DOHH2 (cell line): ENCODE measurements at regions not wholly inside any gene's neighbourhood (a gene's known extent, or its start where the extent isn't known, plus 50 kb on each side); places are given as distances from the start of the nearest gene placed in this dataset.
"Not testable (repeated sequence)": the region's sequence is repeated elsewhere in the genome, so short reads cannot be mapped to it uniquely, and the experiment has no call there.

Experiments
- H3F3A ChIP-seq: fragments of 200-600 bp; sonication (generic), shearing (Covaris generic); 2 replicates; pipeline ENCODE4 v1.6.0; 2016; ENCODE audit warnings: antibody characterized with exemption, mild to moderate bottlenecking; ENCODE audit not compliant: control insufficient read depth, insufficient read depth
- H3K27ac ChIP-seq: fragments of 200-600 bp; sonication (generic); 2 replicates; pipeline ENCODE4 v1.5.1; 2014; ENCODE audit warnings: low read depth, mild to moderate bottlenecking, low read length, moderate library complexity
- H3K27me3 ChIP-seq: fragments of 200-600 bp; sonication (generic); 2 replicates; pipeline ENCODE4 v1.6.1; 2014; ENCODE audit warnings: mild to moderate bottlenecking, low read length, mixed read lengths; ENCODE audit not compliant: control insufficient read depth
- H3K36me3 ChIP-seq: fragments of 200-600 bp; sonication (generic); 2 replicates; pipeline ENCODE4 v1.6.1; 2014; ENCODE audit warnings: mild to moderate bottlenecking, low read length, moderate library complexity, mixed read lengths; ENCODE audit not compliant: control insufficient read depth
- H3K4me1 ChIP-seq: fragments of 200-600 bp; sonication (generic); 2 replicates; pipeline ENCODE4 v1.6.1; 2014; ENCODE audit warnings: mild to moderate bottlenecking, low read length, mixed read lengths; ENCODE audit not compliant: control insufficient read depth
- H3K4me2 ChIP-seq: fragments of 200-600 bp; sonication (generic); 2 replicates; pipeline ENCODE4 v1.6.0; 2014; ENCODE audit warnings: mild to moderate bottlenecking, low read length, moderate library complexity
- H3K4me3 ChIP-seq: fragments of 200-600 bp; sonication (generic); 2 replicates; pipeline ENCODE4 v1.5.1; 2014; ENCODE audit warnings: mild to moderate bottlenecking, low read length, mixed read lengths
- H3K79me2 ChIP-seq: fragments of 200-600 bp; sonication (generic); 2 replicates; pipeline ENCODE4 v1.6.1; 2014; ENCODE audit warnings: mild to moderate bottlenecking, low read length, mixed read lengths; ENCODE audit not compliant: control insufficient read depth
- H3K9me2 ChIP-seq: fragments of 200-600 bp; sonication (generic); replicated peaks from 2 replicates; pipeline ENCODE4 v1.6.1; 2014; ENCODE audit warnings: mild to moderate bottlenecking, low read length, mixed read lengths; ENCODE audit not compliant: control insufficient read depth
- H3K9me3 ChIP-seq: fragments of 200-600 bp; sonication (generic); 2 replicates; pipeline ENCODE4 v1.6.1; 2014; ENCODE audit warnings: antibody characterized with exemption, low read length, mixed read lengths; ENCODE audit not compliant: control insufficient read depth, insufficient read depth
- H4K20me1 ChIP-seq: fragments of 200-600 bp; sonication (generic); 2 replicates; pipeline ENCODE4 v1.6.0; 2014; ENCODE audit warnings: low read depth, mild to moderate bottlenecking, antibody characterized with exemption, low read length, moderate library complexity; ENCODE audit not compliant: control insufficient read depth, insufficient read depth
- EZH2phosphoT487 ChIP-seq: fragments of 200-600 bp; sonication (generic); IDR thresholded peaks from 2 replicates; pipeline ENCODE4 v1.6.1; 2017; ENCODE audit warnings: borderline replicate concordance, mild to moderate bottlenecking, antibody characterized with exemption, low read length, moderate library complexity, mixed read lengths
- TF ChIP-seq, protein P1 (sequence below): fragments of 200-600 bp; sonication (generic); IDR thresholded peaks from one replicate; pipeline ENCODE4 v1.5.1; 2014; ENCODE audit warnings: antibody characterized with exemption, mild to moderate bottlenecking, low read depth, low read length; ENCODE audit not compliant: poor library complexity, severe bottlenecking

DNA sequence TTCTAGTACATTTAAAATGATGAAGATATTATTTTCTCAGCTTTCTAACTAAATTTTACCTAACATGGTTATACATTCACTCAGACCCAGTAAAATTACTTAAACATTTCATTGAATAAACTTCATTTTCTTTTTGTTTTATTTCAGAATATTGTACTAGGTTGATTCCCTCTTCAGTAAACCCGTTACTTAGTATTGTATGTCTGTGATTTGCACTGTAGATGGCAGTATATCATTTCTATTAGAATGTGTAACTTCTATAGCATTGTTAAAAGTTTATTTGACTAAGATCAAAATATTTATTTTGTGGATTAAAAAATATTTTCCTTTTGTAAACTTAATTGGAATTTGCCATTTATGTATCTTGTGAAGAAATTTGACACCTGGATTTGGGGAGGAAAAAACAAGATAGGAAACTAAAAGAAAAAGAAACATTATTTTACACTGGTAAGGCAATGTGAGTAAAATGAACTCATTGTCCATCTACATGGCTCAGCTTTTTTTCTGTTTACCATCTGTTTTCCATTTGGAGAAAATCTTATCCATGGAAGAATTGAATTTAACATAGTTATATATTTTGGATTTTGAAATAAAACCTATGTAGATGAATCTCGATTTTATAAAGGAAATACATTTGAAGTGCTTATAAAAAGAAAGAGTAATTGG lies 145.6 kb upstream of the METTL14 start:
- not testable (repeated sequence) for H3K4me3 ChIP-seq, H3K9me3 ChIP-seq

DNA sequence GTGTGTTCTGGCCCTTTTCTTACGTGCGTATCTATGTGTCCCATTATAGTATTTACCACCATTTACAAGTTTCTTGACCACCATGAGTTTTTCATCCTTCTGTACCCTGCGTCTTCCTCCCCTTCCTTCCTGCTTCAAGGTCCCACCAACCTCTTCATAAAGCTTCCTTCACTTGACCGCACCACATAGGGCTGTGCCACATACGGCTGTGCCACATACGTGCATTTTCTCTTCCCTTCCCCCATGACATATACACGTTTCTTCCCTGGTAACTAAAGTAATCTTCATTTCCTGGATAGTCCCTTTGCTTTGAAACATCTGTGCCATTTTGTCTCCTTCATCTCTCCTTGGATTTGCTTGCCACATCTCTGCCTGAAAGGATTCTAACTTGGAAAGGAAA lies 128.6 kb upstream of the METTL14 start:
- H3K4me1 ChIP-seq, H3K27me3 ChIP-seq, H3K27ac ChIP-seq, H3K9me2 ChIP-seq, H3K36me3 ChIP-seq, H3F3A ChIP-seq, H3K79me2 ChIP-seq, H4K20me1 ChIP-seq, H3K4me2 ChIP-seq, H3K4me3 ChIP-seq, H3K9me3 ChIP-seq: not testable (repeated sequence)

More for the DNA sequence above, 145.6 kb upstream of the METTL14 start:
- H3K27ac ChIP-seq, H3K4me1 ChIP-seq, H3K36me3 ChIP-seq, H3F3A ChIP-seq, H3K9me2 ChIP-seq, H4K20me1 ChIP-seq, H3K27me3 ChIP-seq, H3K79me2 ChIP-seq, H3K4me2 ChIP-seq: not testable (repeated sequence)
- TF ChIP-seq, protein P1, sequence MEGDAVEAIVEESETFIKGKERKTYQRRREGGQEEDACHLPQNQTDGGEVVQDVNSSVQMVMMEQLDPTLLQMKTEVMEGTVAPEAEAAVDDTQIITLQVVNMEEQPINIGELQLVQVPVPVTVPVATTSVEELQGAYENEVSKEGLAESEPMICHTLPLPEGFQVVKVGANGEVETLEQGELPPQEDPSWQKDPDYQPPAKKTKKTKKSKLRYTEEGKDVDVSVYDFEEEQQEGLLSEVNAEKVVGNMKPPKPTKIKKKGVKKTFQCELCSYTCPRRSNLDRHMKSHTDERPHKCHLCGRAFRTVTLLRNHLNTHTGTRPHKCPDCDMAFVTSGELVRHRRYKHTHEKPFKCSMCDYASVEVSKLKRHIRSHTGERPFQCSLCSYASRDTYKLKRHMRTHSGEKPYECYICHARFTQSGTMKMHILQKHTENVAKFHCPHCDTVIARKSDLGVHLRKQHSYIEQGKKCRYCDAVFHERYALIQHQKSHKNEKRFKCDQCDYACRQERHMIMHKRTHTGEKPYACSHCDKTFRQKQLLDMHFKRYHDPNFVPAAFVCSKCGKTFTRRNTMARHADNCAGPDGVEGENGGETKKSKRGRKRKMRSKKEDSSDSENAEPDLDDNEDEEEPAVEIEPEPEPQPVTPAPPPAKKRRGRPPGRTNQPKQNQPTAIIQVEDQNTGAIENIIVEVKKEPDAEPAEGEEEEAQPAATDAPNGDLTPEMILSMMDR, result peak; percentile 22

DNA sequence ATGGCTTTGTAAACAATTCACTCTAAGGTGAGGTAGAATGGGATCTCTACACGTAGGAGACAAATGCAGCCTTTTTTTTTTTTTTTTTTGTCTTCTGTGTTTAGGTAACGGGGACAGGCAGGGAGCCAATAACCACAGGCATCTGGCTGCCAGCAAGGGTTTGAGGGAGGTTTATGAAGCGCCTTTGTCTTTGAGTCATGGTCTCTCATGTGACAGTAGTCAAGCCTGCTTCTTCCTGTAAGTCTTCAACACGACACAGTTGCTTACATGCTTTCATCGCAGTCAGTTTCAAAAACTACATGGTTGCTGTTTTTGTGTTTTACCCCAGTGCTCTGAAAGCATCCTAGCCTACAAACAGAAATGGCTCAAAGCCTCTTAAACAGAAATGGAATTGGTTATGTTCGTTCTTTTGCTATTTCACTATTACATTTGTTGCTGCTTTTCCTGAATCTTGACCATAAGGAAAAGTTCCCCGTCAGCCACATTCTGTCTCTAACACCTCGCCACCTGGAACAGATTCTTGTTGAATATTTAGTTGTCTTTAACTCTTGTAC lies 127.8 kb upstream of the METTL14 start:
- Histone ChIP-seq H3K27ac (no peak overlapping the region), H3K36me3 (no peaks in the 10 kb centered on the region), H3K4me2 (no peak overlapping the region), H3K4me1 (no peaks in the 10 kb centered on the region), H3K27me3 (no peaks in the 10 kb centered on the region), H3K79me2 (no peaks in the 10 kb centered on the region), H3K9me3 (no peaks in the 10 kb centered on the region), H3K4me3 (no peak overlapping the region), H3K9me2 (no peaks in the 10 kb centered on the region), H4K20me1 (no peaks in the 10 kb centered on the region), H3F3A (no peaks in the 10 kb centered on the region)
- no peak for TF ChIP-seq EZH2phosphoT487
- TF ChIP-seq, protein P1, result no peak

DNA sequence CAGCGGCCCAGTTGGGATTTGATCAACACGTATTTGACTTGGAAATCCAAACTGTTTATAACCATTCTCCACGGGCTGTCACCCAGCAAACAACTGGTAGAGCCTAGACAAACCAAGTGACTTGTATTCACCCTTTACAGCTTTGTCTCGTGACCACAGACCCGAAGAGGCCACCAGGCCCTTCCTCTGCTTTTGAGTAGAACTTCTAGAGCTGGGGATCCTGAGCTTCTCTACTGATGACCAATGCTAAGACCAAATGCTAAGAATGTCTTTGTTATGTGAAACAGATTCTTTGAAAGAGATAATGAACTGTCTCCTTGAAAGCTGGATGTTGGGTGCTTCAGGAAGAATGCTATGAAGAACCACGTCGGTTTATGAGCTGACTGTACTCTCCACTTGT lies 127.0 kb upstream of the METTL14 start:
- H3K27me3 ChIP-seq, H3F3A ChIP-seq: not testable (repeated sequence)

DNA sequence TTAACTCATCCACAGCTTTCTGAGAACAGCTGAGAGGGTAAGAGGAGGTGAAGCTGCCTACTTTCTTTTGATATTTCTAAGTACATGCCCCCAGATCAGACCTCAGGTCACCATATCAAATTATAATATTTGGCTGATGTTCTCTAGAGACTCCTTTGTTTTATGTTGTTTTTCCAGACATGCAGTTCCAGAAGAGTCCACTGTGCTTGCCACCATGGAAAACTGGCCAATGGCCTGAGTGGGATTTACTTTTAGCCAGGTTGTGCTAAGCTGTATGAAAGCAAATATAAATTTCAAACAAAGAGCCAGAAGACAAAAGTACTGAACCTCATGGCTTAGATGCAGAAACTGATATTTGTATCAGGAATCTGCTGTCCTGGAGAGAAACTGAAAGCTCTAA lies 123.6 kb upstream of the METTL14 start:
- not testable (repeated sequence) for H3K79me2 ChIP-seq, H4K20me1 ChIP-seq, H3K27ac ChIP-seq, H3K9me3 ChIP-seq, H3K27me3 ChIP-seq, H3K4me1 ChIP-seq, H3K4me3 ChIP-seq, H3K36me3 ChIP-seq, H3K4me2 ChIP-seq, H3F3A ChIP-seq, H3K9me2 ChIP-seq

More for the DNA sequence above, 127.0 kb upstream of the METTL14 start:
- H3K9me2 ChIP-seq, H4K20me1 ChIP-seq, H3K4me1 ChIP-seq, H3K4me2 ChIP-seq, H3K79me2 ChIP-seq, H3K27ac ChIP-seq, H3K36me3 ChIP-seq, H3K4me3 ChIP-seq, H3K9me3 ChIP-seq: not testable (repeated sequence)

DNA sequence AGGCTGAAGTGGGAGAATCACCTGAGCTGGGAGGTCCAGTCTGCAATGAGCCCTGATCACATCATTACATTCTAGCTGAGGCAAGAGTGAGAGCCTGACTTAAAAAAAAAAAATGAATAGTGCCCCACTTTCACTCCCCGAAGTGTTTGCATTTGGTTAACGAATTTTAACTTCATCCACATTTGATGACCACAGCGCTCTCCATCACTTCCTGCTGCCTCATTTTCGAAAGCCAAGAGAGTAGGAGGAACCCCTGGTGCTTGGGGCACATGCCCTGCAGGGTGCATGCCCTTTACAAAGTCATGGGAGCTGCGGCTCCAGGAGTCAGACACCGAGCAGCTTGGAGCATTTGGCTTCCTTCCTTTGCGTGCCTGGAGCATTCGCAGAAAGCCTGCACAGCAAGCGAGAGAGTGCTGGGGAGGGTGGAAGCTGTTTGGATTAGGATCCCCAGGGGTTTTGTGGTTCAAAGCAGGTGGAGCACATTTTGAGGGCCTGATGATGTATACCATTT lies 119.1 kb upstream of the METTL14 start:
- not testable (repeated sequence) for H3K4me3 ChIP-seq, H3K4me1 ChIP-seq, H4K20me1 ChIP-seq, H3K27me3 ChIP-seq, H3K9me3 ChIP-seq, H3K4me2 ChIP-seq, H3K36me3 ChIP-seq, H3F3A ChIP-seq, H3K79me2 ChIP-seq, H3K9me2 ChIP-seq
- H3K27ac ChIP-seq, result peak overlapping the region; percentile 38; the same call in 1 of the 2 replicates

DNA sequence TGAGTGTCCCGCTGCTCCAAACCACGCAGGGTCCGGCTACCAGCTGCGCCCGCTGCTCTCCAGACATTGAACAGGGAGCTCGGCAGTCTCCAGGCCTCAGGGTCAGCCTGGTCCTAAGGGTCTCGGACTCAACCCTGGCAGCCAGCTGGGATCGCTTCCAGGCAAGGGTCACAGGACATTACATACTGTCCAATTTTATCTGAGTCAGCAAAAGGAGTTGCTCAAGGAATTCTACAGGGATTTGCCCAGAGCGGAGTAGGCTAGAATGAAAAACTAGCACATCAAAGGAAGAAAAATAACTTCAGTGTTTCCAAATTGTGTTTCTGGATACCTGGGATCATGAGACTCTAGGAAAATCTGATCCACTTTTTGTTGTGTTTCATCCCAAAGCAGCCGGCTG lies 112.2 kb upstream of the METTL14 start:
- H3K4me1 ChIP-seq, H3K9me2 ChIP-seq, H3K4me3 ChIP-seq, H3K4me2 ChIP-seq, H3K79me2 ChIP-seq, H4K20me1 ChIP-seq, H3F3A ChIP-seq, H3K27me3 ChIP-seq, H3K36me3 ChIP-seq, H3K27ac ChIP-seq, H3K9me3 ChIP-seq: not testable (repeated sequence)
